IPS-18a (cell line): ENCODE measurements at regions not wholly inside any gene's neighbourhood (a gene's known extent, or its start where the extent isn't known, plus 50 kb on each side); places are given as distances from the start of the nearest gene placed in this dataset.
"Not testable (repeated sequence)": the region's sequence is repeated elsewhere in the genome, so short reads cannot be mapped to it uniquely, and the experiment has no call there.

ENCODE experiments used
- H3K27ac ChIP-seq: one replicate; pipeline ENCODE4 v1.5.1; 2013; ENCODE audit warnings: low read length
- H3K27me3 ChIP-seq: one replicate; pipeline ENCODE4 v1.6.1; 2013; ENCODE audit warnings: mild to moderate bottlenecking, low read length; ENCODE audit not compliant: control insufficient read depth, insufficient read depth
- H3K36me3 ChIP-seq: one replicate; pipeline ENCODE4 v1.6.1; 2013; ENCODE audit warnings: low read depth, low read length; ENCODE audit not compliant: control insufficient read depth
- H3K4me1 ChIP-seq: one replicate; pipeline ENCODE4 v1.6.1; 2013; ENCODE audit warnings: low read depth, low read length; ENCODE audit not compliant: control insufficient read depth
- H3K4me3 ChIP-seq: one replicate; pipeline ENCODE4 v1.5.1; 2013; ENCODE audit warnings: low read length
- H3K9ac ChIP-seq: one replicate; pipeline ENCODE4 v1.6.1; 2013; ENCODE audit warnings: mild to moderate bottlenecking, low read length, moderate library complexity
- H3K9me3 ChIP-seq: one replicate; pipeline ENCODE4 v1.6.1; 2013; ENCODE audit warnings: low read depth, low read length; ENCODE audit not compliant: control insufficient read depth

DNA sequence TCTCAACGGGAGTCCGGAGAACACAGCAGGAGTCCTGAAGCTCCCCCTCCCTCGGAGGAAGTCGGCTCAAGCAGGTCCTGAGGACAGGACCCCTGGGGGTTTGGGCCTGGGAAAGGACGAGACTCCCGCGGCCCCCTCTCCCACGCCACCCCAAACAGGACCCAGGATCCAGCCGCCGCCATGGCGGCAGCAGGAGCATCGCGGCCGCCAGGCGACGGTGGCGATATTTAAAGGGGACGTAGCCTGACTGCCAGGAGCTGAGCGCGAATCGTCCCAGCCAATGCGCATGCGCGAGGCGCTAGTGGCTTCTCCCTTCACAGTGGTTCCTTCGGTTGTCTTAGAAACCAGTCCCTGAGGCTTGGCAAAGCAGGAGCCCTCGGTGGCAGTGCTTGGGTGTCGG is 101.7 kb upstream of the FOXD4L5 start:
- H3K27ac ChIP-seq, H3K9ac ChIP-seq, H3K36me3 ChIP-seq, H3K27me3 ChIP-seq, H3K4me1 ChIP-seq, H3K9me3 ChIP-seq: not testable (repeated sequence)
- H3K4me3 ChIP-seq, result peak overlapping the region; percentile 27

DNA sequence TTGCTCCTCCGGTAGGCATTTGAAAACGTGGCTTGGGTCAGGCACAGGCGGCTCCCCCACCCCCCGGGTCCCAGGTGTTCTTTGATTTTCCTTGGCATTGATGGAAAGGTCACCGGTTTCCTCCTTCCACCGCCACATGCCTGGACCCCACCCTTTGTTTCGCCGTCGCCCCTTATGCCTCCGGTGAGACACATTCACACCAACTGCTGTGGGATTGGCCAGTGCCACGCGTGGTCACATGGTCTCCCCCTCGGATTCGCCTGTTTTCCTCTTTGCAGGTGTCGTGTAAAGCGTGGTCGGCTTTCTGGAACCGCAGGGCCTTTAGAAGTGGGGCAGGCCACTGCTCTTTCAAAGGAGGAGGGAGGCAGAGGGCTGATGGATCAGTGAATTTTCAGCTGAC is 101.2 kb upstream of the FOXD4L5 start:
- not testable (repeated sequence) for H3K27ac ChIP-seq, H3K27me3 ChIP-seq, H3K4me1 ChIP-seq, H3K9ac ChIP-seq, H3K9me3 ChIP-seq, H3K4me3 ChIP-seq, H3K36me3 ChIP-seq

DNA sequence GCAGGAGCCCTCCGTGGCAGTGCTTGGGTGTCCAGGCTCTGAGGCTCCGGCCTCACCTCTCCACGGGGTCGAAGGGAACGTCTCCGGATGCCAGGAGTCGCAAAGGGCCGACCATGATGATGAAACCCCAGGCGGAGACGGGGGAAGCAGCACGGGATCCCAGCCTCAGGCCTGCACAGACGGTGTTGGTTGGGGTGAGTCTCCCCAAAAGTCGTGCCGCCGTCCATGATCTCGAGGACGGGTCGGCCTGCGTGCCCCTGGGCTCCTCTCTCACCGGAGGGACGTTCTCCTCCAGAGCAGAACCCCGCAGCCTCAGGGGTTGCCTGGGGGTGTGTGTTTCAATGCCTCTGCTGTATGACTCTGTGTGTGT is 100.6 kb upstream of the FOXD4L5 start:
- H3K4me1 ChIP-seq, H3K27ac ChIP-seq, H3K9me3 ChIP-seq, H3K27me3 ChIP-seq, H3K36me3 ChIP-seq, H3K9ac ChIP-seq, H3K4me3 ChIP-seq: not testable (repeated sequence)

DNA sequence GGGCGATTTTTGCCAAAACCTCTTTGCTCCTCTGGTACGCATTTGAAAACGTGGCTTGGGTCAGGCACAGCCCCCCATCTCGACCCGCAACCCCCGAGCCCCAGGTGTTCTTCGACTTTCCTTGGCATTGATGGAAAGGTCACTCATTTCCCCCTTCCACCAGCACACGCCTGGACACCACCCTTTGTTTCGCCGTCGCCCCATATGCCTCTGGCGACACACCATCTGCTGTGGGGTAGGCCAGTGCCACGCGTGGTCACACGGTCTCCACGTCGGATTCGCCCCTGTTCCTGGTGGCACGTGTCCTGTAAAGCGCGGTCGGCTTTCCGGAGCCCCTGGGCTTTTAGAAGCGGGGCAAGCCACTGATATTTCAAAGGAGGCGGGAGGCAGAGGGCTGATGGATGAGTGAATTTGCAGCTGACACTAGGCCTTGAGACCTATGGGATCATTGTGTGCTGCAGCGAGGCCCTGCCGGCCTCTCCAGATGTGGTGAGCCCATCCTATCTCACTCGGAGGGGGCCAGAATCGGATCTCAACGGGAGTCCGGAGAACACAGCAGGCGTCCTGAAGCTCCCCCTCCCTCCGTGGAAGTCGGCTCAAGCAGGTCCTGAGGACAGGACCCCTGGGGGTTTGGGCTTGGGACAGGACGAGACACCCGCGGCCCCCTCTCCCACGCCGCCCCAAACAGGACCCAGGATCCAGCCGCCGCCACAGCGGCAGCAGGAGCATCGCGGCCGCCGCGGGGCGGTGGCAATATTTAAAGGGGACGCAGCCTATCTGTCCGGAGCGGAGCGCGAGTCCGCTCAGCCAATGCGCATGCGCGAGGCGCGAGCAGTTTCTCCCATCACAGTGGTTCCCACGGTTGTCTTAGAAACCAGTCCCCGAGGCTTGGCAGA is 100.0 kb upstream of the FOXD4L5 start:
- H3K4me3 ChIP-seq, H3K27me3 ChIP-seq, H3K27ac ChIP-seq, H3K36me3 ChIP-seq, H3K4me1 ChIP-seq, H3K9me3 ChIP-seq, H3K9ac ChIP-seq: not testable (repeated sequence)

DNA sequence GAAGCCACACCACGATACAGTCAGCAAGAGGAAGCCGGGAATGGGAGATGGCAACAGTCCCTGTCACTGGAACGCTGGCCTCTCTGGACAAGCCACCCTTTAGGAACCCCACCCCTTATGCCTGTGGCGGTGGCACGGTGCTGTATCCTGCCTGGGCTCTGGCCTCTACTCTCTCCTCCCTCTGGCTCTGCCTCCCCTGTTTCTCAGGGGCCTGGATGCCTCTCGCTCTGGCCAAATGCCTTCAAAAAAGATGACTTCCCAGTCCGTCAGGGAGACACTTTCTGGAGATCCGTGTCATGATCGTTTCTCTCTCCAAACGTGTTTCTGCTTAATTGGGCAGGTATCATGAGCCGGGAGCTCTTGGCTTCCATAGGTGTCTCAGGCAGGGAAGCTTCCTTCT is 99.1 kb upstream of the FOXD4L5 start:
- not testable (repeated sequence) for H3K27me3 ChIP-seq, H3K4me1 ChIP-seq, H3K27ac ChIP-seq, H3K36me3 ChIP-seq, H3K9ac ChIP-seq, H3K4me3 ChIP-seq, H3K9me3 ChIP-seq

DNA sequence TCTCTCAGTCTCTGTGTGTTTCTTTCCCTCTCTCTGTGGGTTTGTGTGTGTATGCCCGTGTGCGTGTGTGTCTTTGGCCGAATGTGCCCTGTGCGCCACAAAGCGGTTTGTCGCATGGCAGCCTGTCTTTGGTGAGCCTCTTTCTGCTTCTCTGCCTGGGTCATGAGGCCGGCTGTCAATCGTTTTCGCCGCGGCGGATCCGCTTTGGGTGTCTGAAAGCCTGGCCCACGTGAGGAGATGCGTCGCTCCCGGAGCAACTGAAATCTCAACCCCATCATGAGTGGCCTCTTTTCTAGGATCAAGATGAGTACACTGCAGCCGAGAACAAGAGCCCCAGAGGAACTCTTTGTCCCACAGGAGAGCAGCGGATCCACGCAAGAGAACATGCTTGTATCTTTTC is 98.6 kb upstream of the FOXD4L5 start:
- not testable (repeated sequence) for H3K9me3 ChIP-seq, H3K4me3 ChIP-seq, H3K27ac ChIP-seq, H3K9ac ChIP-seq, H3K4me1 ChIP-seq, H3K27me3 ChIP-seq, H3K36me3 ChIP-seq

DNA sequence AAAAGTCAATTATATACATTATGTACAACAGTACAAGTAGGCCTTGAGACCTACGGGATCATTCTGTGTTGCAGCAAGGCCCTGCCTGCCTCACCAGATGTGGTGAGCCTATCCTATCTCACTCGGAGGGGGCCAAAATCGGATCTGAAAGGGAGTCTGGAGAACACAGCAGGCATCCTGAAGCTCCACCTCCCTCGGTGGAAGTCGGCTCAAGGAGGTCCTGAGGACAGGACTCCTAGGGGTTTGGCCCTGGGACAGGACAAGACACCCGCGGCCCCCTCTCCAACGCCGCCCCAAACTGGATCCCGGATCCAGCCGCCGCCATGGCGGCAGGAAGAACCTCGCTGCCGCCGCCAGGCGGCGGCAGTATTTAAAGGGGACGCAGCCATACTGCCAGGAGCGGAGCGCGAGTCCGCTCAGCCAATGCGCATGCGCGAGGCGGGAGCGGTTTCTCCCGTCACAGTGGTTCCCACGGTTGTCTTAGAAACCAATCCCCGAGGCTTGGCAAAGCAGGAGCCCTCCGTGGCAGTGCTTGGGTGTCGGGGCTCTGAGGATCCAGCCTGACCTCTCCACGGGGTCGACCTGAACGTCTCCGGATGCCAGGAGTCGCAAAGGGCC is 97.8 kb upstream of the FOXD4L5 start:
- not testable (repeated sequence) for H3K9me3 ChIP-seq, H3K36me3 ChIP-seq, H3K27me3 ChIP-seq, H3K27ac ChIP-seq, H3K9ac ChIP-seq, H3K4me1 ChIP-seq, H3K4me3 ChIP-seq
